RWPE1 (cell line): ENCODE measurements at regions not wholly inside any gene's neighbourhood (a gene's known extent, or its start where the extent isn't known, plus 50 kb on each side); places are given as distances from the start of the nearest gene placed in this dataset.

Experiments used
- CTCF ChIA-PET: fragments of 350-600 bp; sonication (Branson Sonifier 250); formaldehyde crosslinking; extraction: SDS; loops from one replicate; lab custom pipeline; 2021; lab: Yijun Ruan, JAX
- POLR2A ChIA-PET: fragments of 400-600 bp; formaldehyde crosslinking; extraction: SDS; loops from one replicate; lab custom pipeline; 2020; ENCODE audit warnings: antibody characterized with exemption; ENCODE audit not compliant: low non-redundant PET; lab: Yijun Ruan, JAX
- DNase-seq: peaks from one replicate; pipeline ENCODE4 v3.0.0; 2012; ENCODE audit warnings: low spot score
- H3K27ac ChIP-seq: fragments of 450-650 bp; 2 replicates; pipeline ENCODE4 v1.5.1; 2017
- TF ChIP-seq, protein P1 (sequence below): fragments of 450-650 bp; conservative IDR thresholded peaks from 2 replicates; pipeline ENCODE4 v1.5.1; 2017; ENCODE audit warnings: low read depth, mild to moderate bottlenecking

DNA sequence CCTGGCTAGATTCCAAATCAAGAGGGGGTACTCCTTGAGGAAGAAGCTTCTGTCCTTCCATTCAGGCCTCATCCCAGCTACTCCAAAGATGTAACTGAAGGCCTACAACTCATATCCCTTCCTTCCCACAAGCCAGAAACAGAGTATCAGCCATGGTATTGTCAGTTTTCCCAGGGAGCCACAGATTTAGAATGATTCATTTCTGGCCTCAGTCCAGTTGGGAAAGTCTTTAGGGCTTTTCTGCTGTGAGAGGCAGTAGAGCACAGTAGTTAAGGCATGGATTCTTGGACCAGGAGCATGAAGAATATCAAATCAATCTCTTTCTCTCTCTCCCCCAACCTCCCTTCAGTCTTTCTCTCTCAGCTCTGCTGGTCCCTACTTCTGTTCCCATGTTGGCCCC lies 505.0 kb downstream of the BCOR start:
- DNase-seq: no peak
- TF ChIP-seq, protein P1, sequence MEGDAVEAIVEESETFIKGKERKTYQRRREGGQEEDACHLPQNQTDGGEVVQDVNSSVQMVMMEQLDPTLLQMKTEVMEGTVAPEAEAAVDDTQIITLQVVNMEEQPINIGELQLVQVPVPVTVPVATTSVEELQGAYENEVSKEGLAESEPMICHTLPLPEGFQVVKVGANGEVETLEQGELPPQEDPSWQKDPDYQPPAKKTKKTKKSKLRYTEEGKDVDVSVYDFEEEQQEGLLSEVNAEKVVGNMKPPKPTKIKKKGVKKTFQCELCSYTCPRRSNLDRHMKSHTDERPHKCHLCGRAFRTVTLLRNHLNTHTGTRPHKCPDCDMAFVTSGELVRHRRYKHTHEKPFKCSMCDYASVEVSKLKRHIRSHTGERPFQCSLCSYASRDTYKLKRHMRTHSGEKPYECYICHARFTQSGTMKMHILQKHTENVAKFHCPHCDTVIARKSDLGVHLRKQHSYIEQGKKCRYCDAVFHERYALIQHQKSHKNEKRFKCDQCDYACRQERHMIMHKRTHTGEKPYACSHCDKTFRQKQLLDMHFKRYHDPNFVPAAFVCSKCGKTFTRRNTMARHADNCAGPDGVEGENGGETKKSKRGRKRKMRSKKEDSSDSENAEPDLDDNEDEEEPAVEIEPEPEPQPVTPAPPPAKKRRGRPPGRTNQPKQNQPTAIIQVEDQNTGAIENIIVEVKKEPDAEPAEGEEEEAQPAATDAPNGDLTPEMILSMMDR: no peak
- POLR2A ChIA-PET: no interaction called here
- CTCF ChIA-PET: no interaction called here
- H3K27ac ChIP-seq: no peak overlapping the region

DNA sequence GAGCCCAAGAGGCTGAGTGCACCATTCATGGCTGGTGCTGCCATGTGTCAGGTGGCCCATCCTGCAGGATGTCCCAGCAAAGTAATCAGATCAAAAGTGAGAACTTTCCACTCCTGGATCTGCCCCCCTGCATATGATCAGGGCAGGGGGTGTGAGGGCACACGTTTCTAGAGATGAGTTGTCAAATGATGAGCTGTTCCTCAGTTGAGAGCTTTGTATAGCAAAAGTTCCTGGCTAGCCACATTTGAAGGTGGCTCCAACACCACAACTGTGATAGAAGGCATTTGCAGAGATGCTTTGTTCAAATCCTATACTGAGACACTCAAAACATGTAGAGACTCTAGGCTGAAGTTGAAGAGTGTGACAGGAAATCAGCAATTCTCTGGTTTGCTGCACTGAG lies 501.8 kb downstream of the BCOR start:
- no peak overlapping the region for H3K27ac ChIP-seq

DNA sequence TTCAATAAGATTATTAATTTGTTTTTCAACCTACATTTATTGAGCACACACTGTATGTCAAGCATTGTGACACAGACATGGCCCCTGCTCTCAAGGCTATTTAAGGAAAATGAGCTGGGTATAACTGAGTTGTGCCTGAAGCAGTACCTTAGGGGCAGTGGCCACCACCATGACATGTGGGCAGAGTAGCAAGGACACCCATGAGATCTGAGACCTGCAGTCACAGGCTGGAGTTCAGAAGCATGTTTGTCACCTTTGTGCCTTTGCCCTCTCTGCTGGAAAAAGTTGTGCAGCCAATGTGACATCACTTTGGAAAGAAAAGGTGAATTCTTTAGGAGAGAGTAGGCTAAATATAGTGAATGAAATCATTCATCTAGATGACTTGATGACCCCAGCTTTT lies 501.3 kb downstream of the BCOR start:
- H3K27ac ChIP-seq: no peak overlapping the region
- ChIA-PET POLR2A (no interaction called here), CTCF (no interaction called here)
- DNase-seq: no peak
- TF ChIP-seq, protein P1: no peak

More for the DNA sequence above, 501.8 kb downstream of the BCOR start:
- TF ChIP-seq, protein P1: no peak
- ChIA-PET POLR2A (no interaction called here), CTCF (interaction anchor here (0.8 kb wide), 1 partner anchor 335 kb away, joined by 3 read pairs; no protein-coding TSS in a partner anchor)
- DNase-seq: no peak

DNA sequence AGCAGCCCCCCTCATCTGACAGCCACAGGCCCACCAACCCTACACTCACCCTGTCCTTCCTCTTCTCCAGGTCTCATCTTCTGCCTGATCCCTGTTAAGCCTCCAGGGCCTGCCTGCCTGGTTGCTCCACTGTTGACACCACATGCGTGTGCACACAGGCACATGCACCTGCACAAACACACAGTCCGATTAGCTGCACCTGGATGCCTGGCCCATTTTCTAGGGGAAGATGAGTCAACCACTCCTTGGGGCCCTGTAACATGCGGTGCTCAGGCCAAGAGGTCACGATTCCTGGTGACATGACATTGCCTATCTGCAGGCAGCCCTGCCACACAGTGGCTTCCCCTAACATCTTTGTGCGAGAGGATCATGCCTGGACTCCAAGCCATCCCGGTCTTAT lies 498.4 kb downstream of the BCOR start:
- TF ChIP-seq, protein P1: no peak
- DNase-seq: no peak
- POLR2A ChIA-PET: no interaction called here
- no peak overlapping the region for H3K27ac ChIP-seq
- CTCF ChIA-PET: no interaction called here

DNA sequence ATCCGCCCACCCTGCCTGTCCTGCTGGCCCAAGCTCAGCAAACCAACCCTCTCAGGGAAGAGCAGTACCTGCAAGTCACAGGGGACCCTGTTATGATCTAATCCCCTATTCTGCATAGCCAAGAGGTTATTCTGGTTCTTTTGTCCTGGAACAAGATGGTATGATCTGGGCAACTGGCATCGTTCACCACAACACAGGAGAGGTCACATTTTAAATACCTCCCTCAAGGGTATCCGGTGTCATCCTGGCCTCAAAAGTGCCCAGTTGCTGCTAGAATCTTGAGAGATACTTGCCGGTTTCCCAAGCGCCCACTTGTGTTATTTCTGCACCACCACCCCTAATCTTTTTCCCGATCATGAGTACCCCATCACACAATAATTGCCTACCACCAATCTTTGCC lies 497.5 kb downstream of the BCOR start:
- no peak for DNase-seq
- TF ChIP-seq, protein P1: no peak
- no peak overlapping the region for H3K27ac ChIP-seq
- ChIA-PET POLR2A (no interaction called here), CTCF (no interaction called here)

DNA sequence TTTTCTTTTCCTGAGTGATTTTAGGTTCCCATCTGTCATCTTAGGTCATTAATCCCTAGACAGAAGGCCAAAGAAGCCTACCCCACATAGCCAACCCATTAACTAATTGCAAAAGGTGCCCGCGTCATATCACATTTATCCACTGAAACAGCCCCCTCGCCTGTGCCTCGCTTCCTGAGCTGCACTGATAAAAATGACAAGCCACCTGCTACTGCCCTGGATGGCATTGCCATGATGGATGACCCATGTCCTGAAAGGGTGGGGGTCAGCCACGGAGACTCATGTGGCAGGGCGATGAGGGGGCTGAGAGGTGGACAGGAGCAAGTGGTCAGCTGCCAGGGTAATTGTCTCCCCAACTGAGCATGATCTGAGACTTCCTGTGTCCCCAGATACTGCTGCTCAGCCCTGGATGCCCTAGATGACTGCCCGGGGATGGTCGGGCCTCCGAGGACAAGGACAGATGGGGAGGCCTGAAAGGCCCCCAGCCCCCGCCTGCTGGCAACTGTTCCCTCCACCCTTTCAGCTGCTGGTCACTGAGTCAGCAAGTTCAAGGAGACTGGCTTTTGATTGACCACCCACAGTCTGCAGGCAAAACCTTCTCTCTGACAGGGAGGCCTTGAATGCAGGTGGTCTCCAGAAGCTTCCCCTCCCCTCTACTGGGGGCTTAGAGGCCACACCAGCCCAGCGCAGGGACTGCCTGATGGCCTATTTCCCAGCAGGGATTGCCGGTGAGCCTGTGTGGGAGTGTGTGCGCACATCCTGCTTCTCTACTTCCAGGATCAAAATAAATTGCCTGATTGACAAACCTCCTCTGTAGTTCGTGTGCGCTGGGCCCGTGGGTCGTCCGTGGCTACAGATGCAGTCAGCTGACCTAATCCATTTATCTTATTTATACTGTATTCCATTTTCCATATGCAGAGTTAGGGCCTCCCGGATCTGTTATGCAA lies 496.3 kb downstream of the BCOR start:
- POLR2A ChIA-PET: no interaction called here
- no peak overlapping the region for H3K27ac ChIP-seq
- CTCF ChIA-PET: no interaction called here
- DNase-seq: no peak
- TF ChIP-seq, protein P1: no peak
